HG02623 (cell line): ENCODE measurements at regions not wholly inside any gene's neighbourhood (a gene's known extent, or its start where the extent isn't known, plus 50 kb on each side); places are given as distances from the start of the nearest gene placed in this dataset.
"Not testable (repeated sequence)": the region's sequence is repeated elsewhere in the genome, so short reads cannot be mapped to it uniquely, and the experiment has no call there.

Source experiments
- ATAC-seq: cut with Tn5 transposase; IDR thresholded peaks from one replicate; pipeline ENCODE4 v1.9.1; 2021; ENCODE audit warnings: moderate library complexity; ENCODE audit not compliant: unreplicated experiment

DNA sequence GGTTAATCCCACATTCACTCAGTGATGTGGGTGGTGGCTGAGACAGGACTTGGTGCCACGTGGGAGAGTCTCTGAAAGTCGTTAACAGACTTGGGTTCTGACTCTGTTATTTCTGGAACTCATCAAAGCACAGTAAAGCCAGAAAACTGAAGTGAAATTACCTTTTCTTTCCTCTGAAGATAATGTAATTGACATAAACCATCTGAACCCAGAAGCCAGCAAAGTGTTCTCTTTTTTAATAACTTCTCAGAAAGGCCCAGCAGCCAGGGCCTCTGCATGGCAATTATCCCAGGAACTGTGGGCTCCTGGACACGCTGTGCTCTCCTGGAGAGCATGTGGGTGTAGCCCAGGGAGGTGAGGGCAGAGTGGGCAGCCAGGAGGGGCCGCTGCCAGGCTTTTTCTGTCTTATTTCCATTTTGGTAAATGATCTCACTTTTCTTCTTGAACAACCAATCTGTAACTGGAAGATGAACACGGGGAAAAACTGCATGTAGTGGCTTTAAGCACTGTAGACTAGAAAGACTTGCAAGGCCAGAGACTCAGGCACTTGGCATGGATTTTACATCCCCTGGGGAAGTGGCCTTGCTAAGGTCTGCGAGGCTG is 444.1 kb upstream of the TMEM132C start:
- no peak for ATAC-seq

DNA sequence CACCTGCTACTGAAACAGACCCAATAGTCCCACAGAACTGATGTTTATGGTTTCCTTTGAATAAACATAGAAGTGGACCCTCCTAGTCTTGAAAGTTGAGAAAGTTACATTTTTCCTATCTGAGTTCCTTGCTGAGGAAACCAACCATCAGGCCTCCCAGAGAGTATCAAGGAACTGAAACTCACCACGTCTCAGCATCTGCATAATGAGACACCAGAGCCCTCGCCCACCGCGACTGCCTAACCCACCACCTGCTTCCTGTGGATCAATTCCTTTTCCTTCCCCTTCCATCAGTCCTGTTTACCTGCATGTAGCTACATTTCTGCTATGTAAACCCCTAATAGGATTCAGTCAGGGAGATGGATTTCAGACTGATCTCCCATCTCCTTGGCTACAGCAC is 443.2 kb upstream of the TMEM132C start:
- no peak for ATAC-seq

DNA sequence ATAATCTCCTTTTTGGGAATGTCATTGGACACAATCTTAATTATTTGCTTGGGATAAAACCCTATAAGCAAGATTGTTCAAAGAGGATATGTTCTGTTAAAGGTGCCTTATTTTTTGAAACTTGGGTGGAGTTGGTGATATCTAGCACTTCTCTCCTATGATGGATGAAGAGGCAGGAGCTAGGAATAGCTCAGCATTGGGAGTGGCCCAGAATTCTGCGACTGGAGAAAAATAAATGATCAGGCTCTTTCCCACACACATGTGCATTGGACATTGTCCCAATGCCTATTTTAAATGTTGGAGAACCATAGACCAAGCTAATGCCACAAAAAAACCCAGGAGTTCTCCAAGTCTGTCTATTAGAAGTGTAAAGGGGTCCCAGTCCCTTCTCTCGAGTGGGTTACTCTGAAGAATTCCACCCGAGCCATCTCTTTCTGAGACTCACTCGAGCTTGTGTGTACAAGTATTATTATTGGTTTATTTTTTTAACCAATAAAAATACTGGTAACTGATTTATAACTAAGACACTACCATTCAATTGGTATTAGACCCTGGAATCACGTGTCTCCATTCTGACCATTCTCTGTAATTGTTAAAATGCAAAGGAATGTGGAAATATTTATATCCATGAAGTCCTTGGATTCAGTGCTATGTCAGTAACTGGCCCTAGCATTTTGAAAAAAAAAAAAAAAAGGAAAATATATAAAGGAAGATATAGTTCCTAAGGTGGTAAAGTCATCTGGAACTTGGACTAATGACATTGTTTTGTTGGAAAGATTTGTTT is 437.5 kb upstream of the TMEM132C start:
- ATAC-seq, result no peak

- no peak for ATAC-seq
These were observed 436.9 kb upstream of the TMEM132C start for GRCh38 chr12:127830065-127830460.

DNA sequence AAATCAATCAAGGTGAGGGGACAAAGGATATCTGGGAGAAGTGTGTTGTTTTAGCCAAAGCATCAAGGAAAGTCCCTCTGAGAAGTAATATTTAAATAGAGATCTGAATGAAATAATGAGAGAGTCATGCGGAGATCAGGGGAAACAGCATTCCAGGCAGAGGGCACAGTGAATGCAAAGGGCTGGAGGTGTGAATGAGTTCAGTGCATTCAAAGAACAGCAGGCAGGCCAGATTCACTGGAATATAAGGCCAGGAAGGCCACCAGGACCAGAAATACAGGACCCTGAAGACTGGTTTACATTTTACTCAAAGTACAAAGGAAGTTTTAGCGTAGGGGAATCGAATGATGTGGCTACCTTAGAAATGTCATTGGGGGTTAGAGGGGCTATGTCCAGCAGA is 436.2 kb upstream of the TMEM132C start:
- ATAC-seq, result no peak

DNA sequence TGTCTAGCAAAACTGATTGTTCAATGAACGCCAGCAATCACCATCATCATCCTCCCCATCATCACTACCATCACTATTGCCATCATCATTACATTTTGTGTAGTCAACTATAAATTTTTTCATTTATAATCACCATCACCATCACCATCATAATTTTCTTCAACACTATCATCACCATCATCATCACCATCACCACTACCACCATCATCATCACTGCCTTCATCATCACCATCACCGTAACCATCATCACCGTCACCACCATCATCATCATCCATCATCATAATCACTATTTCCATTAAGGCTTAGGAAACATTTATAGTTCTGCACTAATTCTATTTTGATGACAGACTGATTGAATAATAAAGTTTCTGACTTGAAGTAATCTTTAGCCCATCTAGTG is 434.8 kb upstream of the TMEM132C start:
- no peak for ATAC-seq

DNA sequence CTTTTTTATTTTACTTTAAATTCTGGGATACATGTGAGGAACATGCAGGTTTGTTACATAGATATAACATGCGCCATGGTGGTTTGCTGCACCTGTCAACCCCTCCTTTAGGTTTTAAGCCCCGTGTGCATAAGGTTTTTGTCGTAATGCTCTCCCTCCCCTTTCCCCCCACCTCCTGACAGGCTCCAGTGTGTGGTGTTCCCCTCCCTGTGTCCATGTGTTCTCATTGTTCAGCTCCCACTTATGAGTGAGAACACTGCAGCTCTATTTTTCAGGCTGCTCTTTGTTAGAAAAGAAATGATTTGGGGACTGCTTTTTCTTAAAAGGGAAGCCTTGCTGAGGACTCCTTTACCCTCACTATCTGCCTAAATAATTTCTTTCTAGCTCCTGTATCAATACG is 430.2 kb upstream of the TMEM132C start:
- not testable (repeated sequence) for ATAC-seq

DNA sequence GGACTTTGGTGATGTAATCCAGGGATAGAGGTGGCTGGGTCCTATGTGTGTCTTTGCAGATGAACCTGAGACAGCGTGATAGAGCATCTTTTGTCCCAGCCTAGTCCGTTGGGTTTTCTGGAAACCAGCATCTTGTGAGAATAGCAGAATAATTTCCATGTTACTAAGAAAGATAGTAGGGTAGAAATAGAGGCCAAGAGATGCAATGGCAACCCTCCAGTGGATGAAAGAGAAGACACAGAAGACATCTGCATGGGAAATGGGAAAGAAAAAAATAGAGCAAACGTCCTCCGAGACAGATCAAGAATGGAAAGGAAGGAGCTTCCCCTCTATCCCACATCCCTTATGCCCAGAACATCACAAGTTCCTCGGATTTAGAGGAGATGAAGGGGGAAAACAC is 409.3 kb upstream of the TMEM132C start:
- ATAC-seq, result no peak

GRCh38 chr12:127860536-127860935 is 406.4 kb upstream of the TMEM132C start:
- ATAC-seq, result no peak

DNA sequence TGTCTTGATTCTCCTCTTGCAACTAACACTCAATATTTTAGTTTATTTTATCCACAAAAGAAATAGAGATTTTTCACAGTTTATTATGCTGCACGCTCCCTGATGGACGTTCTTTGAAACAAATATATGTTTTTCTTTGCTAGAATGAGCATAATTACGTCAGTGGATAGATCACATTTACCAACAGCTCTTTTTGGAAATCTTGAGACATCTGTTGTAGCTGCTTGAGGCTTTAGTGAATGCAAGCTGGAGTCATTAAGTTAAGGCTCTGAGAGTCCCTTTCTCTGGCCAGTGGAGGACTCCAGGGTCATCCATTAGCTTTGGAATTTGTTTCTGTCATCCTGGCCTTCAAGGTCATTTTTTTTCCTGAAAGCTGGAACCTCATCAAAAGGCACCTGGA is 405.6 kb upstream of the TMEM132C start:
- no peak for ATAC-seq

- no peak for ATAC-seq
These were observed 393.7 kb upstream of the TMEM132C start for GRCh38 chr12:127873306-127873705.

DNA sequence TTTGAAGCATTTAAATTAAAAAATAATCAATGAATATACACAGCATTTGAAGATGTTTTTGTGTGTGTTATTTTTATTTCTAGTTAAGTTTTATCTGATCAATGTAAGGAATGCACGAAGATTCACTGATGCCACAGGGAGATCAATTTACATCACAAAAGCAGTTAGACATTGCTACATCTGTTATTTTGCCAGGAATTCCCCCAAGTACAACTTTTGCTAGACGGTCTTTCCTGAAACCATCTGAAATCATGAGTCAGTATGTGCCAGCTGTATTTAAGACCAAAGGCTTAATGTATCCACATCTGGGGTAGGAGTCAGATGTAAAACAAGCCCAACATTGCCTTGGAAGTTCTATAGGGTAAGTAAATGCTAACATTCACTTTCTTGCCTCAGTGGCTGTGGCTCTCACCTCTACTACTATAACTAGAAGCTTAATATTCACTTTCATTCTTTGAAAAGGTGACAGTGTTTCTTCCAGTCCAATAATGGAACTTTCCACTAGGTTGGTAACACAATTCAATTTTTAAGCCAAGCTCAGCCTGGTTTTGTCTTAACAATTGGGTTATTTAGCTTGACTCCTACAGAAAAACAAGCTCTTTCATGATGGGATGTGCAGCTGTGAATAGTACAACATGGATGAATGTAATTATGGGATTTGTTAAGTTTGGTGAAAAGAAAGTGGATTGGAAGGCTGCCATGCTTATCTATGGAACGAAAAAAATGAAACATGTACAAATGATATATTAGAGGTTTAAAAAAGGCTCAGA is 385.4 kb upstream of the TMEM132C start:
- ATAC-seq, result no peak

- no peak for ATAC-seq
These were observed 384.0 kb upstream of the TMEM132C start for GRCh38 chr12:127883013-127883412.

GRCh38 chr12:127885954-127886750 is 380.8 kb upstream of the TMEM132C start:
- no peak for ATAC-seq

- ATAC-seq, result no peak
These were observed 380.1 kb upstream of the TMEM132C start for GRCh38 chr12:127886827-127887226.

- ATAC-seq, result no peak
These were observed 377.8 kb upstream of the TMEM132C start for GRCh38 chr12:127888943-127889719.

DNA sequence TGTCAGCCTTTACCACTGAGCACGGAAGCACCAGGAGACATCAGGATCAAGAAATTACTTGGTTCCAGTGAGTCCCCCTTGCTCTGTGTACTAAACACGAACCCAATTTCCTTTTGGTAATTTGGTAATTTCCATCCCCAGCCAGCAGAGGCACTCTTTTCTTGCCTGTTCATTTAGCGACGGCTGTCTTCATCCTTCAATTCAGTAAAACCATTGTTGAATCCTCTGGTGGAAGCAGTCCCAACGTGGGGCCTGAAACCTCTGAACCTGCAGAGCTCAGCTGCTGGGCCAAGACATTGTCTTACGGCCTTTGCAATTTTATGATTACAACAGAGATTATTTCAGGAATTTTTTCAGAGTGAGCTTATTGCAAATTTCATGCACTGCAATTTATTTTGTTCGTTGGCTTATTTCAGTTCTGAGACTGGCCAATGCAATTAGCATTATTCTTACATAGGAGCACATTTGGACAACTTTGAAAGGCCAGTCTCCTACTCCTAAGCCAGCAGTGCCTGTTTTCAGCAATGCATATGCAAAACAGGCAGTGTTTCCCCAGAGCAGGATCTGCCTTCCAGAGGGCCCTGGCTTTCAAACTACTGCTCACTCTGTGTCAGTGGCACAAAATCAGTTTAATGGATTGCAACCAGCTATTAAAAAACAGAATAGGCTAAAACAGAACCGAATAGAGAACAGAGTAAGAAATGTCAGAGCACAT is 372.9 kb upstream of the TMEM132C start:
- no peak for ATAC-seq

DNA sequence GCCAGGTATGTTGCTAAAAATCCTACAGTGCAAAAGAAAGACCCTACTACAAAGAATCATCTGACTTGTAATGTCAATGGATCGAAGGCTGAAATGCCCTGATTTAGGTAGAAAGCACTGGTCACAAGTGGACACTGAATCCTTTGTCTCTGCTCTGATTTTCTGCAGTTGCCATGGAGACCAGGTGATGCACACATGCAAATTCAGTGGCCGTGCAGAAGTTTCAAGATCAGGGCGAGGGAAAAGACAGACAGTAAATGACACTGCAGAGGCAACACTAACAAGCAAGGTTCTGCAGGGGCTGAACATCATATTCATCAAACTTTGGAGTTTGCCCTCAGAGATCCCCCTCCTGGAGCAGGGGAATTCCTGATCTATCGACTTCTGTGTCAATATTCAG is 370.3 kb upstream of the TMEM132C start:
- no peak for ATAC-seq

GRCh38 chr12:127898616-127899015 is 368.4 kb upstream of the TMEM132C start:
- ATAC-seq, result no peak

DNA sequence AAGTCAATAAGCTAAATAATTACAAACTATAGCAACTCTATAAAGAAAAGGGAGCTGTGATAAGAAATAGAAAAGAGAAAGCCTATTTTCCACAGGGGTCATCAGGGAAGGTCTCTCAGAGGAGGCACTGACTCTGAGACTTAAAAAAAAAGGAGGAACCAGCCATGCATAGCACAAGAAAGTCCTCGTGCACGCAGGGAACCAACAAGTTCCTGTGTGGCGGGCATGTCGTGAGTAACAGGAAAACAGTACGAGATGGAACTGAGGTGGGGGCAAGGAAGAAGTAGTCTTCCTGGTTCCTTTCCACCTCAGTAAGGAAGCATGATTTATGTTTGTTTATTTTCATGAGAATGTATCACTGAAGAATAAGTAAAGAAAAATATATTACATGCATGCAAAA is 367.0 kb upstream of the TMEM132C start:
- ATAC-seq, result no peak
